Stomach (tissue), 4 donors: ENCODE measurements at regions not wholly inside any gene's neighbourhood (a gene's known extent, or its start where the extent isn't known, plus 50 kb on each side); places are given as distances from the start of the nearest gene placed in this dataset.

Source experiments
- POLR2A ChIP-seq, 4 donors: fragments of 450-650 bp; IDR thresholded peaks; one replicate each; pipeline ENCODE4 v1.6.1; 2016; ENCODE audit warnings: antibody characterized with exemption in 4 of 4, control low read depth in 2 of 4, mild to moderate bottlenecking in 1 of 4, moderate library complexity in 1 of 4
- TF ChIP-seq, protein P1 (sequence below), 7 experiments: fragments of 450-650 bp in 4 of 7; fragments of 200-600 bp in 3 of 7; sonication (generic) in 3 of 7; IDR thresholded peaks; one replicate each; pipeline ENCODE4 v1.5.1; 2016 to 2019; ENCODE audit warnings: antibody characterized with exemption in 7 of 7, control low read depth in 2 of 7, mild to moderate bottlenecking in 1 of 7

DNA sequence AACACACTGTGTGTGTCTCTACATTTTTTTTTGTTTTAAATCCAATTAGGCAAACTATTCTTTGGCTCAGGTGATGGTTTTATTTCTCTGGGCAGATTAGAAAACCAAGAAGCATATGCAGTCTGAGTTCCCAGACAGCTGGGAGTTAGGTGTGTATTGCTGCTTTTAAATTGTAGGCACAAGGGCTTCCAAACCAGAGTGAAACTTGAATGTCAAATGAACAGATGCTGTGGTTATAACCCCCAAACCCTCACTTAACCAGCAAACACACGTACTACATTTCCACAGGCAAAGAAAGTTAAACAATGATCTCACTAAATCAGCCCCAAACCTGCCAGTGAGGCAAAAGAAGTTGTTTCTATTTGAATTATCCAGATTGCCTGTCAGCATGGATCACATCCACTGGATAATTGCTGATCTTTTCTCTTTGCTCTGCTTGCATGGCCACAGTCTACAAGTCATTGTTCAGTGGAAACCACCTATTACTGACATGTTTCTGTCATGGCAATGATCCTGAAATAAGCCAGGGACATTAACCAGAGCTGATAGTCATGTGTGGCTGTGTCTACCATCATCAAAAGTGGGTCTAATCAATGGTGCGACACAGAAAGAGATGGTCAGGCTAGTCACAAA, 576.5 kb upstream of the PLXNA2 start:
- TF ChIP-seq, protein P1, sequence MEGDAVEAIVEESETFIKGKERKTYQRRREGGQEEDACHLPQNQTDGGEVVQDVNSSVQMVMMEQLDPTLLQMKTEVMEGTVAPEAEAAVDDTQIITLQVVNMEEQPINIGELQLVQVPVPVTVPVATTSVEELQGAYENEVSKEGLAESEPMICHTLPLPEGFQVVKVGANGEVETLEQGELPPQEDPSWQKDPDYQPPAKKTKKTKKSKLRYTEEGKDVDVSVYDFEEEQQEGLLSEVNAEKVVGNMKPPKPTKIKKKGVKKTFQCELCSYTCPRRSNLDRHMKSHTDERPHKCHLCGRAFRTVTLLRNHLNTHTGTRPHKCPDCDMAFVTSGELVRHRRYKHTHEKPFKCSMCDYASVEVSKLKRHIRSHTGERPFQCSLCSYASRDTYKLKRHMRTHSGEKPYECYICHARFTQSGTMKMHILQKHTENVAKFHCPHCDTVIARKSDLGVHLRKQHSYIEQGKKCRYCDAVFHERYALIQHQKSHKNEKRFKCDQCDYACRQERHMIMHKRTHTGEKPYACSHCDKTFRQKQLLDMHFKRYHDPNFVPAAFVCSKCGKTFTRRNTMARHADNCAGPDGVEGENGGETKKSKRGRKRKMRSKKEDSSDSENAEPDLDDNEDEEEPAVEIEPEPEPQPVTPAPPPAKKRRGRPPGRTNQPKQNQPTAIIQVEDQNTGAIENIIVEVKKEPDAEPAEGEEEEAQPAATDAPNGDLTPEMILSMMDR (IDR thresholded peaks at IDR 0.05), result no peak
- TF ChIP-seq POLR2A (IDR thresholded peaks at IDR 0.05), result no peak
